ENCODE measurements at regions not wholly inside any gene's neighbourhood (a gene's known extent, or its start where the extent isn't known, plus 50 kb on each side); places are given as distances from the start of the nearest gene placed in this dataset.
A peak's percentile ranks its signal among the peaks of the same experiment; 100 is the strongest.
"Not testable (repeated sequence)": the region's sequence is repeated elsewhere in the genome, so short reads cannot be mapped to it uniquely, and the experiment has no call there.

GRCh38 chr1:146401281-146401825 is 172.5 kb upstream of the NOTCH2NLA start:
- H3K4me1 ChIP-seq; H3K27me3 ChIP-seq (ENCODE audit: low read depth); H3K4me3 ChIP-seq; H3K36me3 ChIP-seq; intact Hi-C loops (cut with micrococcal nuclease); H3K27ac ChIP-seq (replicated peaks); H3K9me3 ChIP-seq (replicated peaks); DNase-seq: not testable (repeated sequence)
- TF ChIP-seq CTCF (IDR thresholded peaks at IDR 0.05; ENCODE audit: borderline replicate concordance) = peak; percentile 68

DNA sequence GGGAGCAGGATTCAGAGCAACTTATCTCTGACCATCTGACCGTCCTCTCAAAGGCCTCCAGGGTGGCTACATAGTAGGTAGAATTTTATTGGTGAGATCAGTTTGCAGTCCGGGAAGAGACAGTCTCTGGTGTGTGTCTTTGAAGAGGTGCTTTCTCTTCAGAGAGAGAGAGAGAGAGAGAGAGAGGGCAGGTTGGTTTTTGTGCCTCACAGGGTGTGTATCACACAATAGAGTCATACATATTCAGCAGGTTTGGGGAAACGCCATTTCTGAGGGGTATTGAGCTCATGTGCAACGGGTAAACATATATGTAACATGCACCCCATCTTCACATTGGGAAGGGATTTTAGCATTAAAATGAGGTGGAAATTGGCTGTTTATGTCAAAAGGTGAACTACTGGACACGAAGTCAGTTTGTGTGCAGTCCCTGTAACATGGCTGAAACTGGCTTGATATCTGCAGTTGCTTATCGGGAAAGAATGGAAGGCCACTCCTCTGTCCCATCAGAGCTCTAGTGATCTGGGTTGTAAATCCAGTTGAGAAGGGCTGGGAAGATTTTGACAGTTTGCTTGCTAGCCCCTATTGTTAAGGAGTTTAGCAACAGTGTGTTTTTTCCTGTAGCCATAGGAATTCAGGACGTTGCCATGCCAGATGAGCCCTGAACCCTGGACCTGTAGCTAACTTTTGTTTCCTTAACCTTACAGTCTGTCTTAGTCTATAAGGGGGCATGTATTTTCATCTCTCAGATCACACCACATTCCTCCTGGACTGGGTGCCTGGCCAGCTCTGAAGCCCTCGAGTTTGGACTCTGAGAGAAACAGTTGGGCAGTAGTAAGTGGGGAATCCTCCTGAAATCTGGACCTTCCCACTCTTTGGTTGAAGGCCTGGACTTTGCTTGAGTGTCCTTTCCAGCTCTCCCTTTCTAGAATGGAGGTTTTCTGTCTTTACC is 171.6 kb upstream of the NOTCH2NLA start:
- H3K27ac ChIP-seq (replicated peaks); H3K36me3 ChIP-seq; H3K27me3 ChIP-seq (ENCODE audit: low read depth); intact Hi-C loops (cut with micrococcal nuclease); H3K4me3 ChIP-seq; H3K4me1 ChIP-seq; H3K9me3 ChIP-seq (replicated peaks); DNase-seq: not testable (repeated sequence)

DNA sequence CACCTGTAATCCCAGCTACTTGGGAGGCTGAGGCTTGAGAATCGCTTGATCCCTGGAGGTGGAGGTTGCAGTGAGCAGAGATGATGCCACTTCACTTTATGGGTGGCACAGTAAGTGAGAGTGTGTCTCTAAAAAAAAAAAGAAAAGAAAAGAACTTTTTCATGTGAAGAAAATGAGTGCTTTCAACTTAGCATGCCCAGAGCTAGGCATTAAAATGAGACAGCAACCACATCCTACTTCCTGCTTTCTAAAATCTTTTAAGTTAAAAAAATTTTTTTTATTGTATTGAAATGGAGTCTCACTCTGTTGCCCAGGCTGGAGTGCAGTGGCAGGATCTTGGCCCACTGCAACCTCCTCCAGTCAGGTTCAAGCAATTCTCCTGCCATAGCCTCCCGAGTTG is 170.4 kb upstream of the NOTCH2NLA start:
- H3K9me3 ChIP-seq (replicated peaks); intact Hi-C loops (cut with micrococcal nuclease); H3K4me3 ChIP-seq; H3K27ac ChIP-seq (replicated peaks); H3K27me3 ChIP-seq (ENCODE audit: low read depth); H3K4me1 ChIP-seq; H3K36me3 ChIP-seq; DNase-seq: not testable (repeated sequence)

GRCh38 chr1:146396801-146397200 is 168.0 kb upstream of the NOTCH2NLA start:
- H3K27me3 ChIP-seq (ENCODE audit: low read depth); intact Hi-C loops (cut with micrococcal nuclease); H3K4me1 ChIP-seq; DNase-seq; H3K9me3 ChIP-seq (replicated peaks); H3K4me3 ChIP-seq; H3K36me3 ChIP-seq; H3K27ac ChIP-seq (replicated peaks): not testable (repeated sequence)

- H3K4me1 ChIP-seq; H3K27ac ChIP-seq (replicated peaks); intact Hi-C loops (cut with micrococcal nuclease); DNase-seq; H3K4me3 ChIP-seq; H3K9me3 ChIP-seq (replicated peaks); H3K36me3 ChIP-seq; H3K27me3 ChIP-seq (ENCODE audit: low read depth): not testable (repeated sequence)
These were observed 167.4 kb upstream of the NOTCH2NLA start for GRCh38 chr1:146396242-146396641.

GRCh38 chr1:146393796-146394195 is 165.0 kb upstream of the NOTCH2NLA start:
- H3K9me3 ChIP-seq (replicated peaks); H3K36me3 ChIP-seq; H3K4me1 ChIP-seq; H3K4me3 ChIP-seq; DNase-seq; H3K27me3 ChIP-seq (ENCODE audit: low read depth); intact Hi-C loops (cut with micrococcal nuclease); H3K27ac ChIP-seq (replicated peaks): not testable (repeated sequence)

DNA sequence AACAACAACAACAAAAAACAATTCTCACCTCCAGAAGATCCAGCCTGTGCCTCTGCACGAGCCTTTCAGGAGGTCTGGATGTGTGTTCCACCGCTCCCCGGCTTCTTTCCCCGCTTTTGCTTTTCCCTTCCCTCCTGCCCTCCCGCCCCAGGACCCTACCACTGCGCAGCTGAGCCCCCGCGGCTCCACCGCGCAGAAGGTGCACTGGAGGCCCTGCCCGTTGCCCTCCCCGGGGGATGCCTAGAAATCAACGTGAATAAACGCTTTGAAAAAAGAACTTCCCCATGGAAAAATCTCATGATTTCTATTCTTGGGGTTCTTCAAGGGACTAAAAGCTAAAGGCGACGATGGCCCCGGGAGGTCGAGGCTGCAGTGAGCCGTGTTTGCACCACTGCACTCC is 164.3 kb upstream of the NOTCH2NLA start:
- H3K9me3 ChIP-seq (replicated peaks); H3K27me3 ChIP-seq (ENCODE audit: low read depth); intact Hi-C loops (cut with micrococcal nuclease); H3K4me3 ChIP-seq; H3K27ac ChIP-seq (replicated peaks); H3K4me1 ChIP-seq; H3K36me3 ChIP-seq; DNase-seq: not testable (repeated sequence)

DNA sequence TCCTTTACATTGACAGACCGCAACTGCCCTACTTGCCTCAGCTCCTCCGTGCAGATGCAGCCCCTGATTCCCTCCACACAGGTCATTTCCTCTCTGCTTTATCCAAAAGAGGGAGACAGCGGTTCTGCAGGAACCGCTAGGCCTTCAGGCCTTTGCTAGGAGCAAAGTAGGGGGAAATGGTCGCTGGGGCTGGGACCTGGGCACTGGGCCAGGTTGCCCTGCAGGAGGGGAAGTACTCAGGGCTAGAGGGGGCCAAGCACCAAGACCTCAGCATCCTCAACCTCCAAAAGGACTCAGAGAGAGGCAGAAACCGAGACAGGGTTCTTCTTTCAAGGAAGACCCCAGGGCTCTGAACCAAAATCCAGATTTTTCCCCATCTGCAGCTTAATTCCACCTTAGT is 160.4 kb upstream of the NOTCH2NLA start:
- H3K27me3 ChIP-seq (ENCODE audit: low read depth); DNase-seq; H3K4me1 ChIP-seq; intact Hi-C loops (cut with micrococcal nuclease); H3K9me3 ChIP-seq (replicated peaks); H3K4me3 ChIP-seq; H3K27ac ChIP-seq (replicated peaks); H3K36me3 ChIP-seq: not testable (repeated sequence)

DNA sequence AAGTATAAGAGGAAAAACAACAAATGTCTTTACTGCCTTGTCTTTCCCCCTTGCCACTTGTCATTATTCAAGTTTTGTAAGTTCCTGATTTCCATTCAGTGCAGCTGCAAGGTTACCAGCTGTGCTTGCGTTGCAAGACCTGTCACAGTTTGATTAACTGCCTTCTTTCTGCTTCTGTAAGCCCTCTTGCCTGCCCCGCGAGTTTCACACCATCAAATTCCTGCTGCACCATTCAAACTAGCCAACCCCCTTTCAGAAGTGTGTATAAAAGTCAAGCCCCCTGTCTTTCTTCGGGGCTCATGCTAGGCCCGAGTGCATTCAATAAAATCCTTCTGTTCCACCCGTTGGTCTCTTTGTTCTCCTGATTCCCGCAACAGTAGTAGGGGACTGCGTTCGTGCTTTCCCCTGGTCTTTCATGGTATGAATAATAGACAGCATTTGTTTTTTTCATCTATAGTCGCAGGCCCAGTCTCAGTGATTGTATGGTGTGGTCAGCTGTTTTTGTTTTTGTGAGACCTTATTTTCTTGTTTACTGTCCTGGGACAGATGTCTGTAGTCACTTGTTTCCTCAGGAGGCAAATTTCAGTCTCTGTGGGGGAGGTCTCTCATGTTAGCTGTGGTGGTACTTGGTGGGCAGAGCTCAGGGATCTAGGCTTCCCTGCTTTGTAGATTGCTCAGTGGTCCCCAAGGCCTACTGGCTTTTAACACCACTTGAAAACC is 159.1 kb upstream of the NOTCH2NLA start:
- H3K4me3 ChIP-seq = peak overlapping the region; percentile 68
- H3K4me1 ChIP-seq; H3K9me3 ChIP-seq (replicated peaks); H3K27me3 ChIP-seq (ENCODE audit: low read depth); DNase-seq; intact Hi-C loops (cut with micrococcal nuclease); H3K36me3 ChIP-seq: not testable (repeated sequence)
- H3K27ac ChIP-seq (replicated peaks) = peak overlapping the region; percentile 94

GRCh38 chr1:146386851-146387749 is 158.3 kb upstream of the NOTCH2NLA start:
- peak; percentile 58 for DNase-seq
- peak overlapping the region; percentile 94 for H3K27ac ChIP-seq (replicated peaks)
- intact Hi-C loops (cut with micrococcal nuclease); H3K27me3 ChIP-seq (ENCODE audit: low read depth); H3K9me3 ChIP-seq (replicated peaks); H3K36me3 ChIP-seq; H3K4me1 ChIP-seq: not testable (repeated sequence)
- peak overlapping the region; percentile 68 for H3K4me3 ChIP-seq

DNA sequence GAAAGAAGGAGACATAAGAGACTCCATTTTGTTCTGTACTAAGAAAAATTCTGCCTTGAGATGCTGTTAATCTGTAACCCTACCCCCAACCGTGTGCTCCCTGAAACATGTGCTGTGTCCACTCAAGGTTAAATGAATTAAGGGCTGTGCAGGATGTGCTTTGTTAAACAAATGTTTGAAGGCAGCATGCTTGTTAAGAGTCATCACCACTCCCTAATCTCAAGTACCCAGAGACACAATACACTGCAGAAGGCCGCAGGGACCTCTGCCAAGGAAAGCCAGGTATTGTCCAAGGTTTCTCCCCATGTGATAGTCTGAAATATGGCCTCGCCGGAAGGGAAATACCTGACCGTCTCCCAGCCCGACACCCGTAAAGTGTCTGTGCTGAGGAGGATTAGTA is 152.4 kb upstream of the NOTCH2NLA start:
- H3K9me3 ChIP-seq (replicated peaks); H3K27ac ChIP-seq (replicated peaks); H3K36me3 ChIP-seq; H3K4me3 ChIP-seq; H3K27me3 ChIP-seq (ENCODE audit: low read depth); DNase-seq; intact Hi-C loops (cut with micrococcal nuclease); H3K4me1 ChIP-seq: not testable (repeated sequence)

Measured in left ventricle myocardium inferior (tissue), 1 donor.